SK-N-SH treated with all-trans-retinoic acid at 6 μM for 48 hours (cell line): ENCODE measurements at regions not wholly inside any gene's neighbourhood (a gene's known extent, or its start where the extent isn't known, plus 50 kb on each side); places are given as distances from the start of the nearest gene placed in this dataset.

Experiments used
- GLIS3 ChIP-seq: fragments of 250-450 bp; sonication (Bioruptor Pico); IDR thresholded peaks from 2 replicates; pipeline ENCODE4 v1.5.0; 2020; ENCODE audit warnings: mild to moderate bottlenecking, moderate library complexity
- OSR1 ChIP-seq: fragments of 250-450 bp; sonication (Bioruptor Pico); IDR thresholded peaks from 2 replicates; pipeline ENCODE4 v1.8.0; 2022; ENCODE audit warnings: moderate library complexity, mild to moderate bottlenecking, inconsistent platforms
- RARB ChIP-seq: fragments of 250-450 bp; sonication (Bioruptor Pico); IDR thresholded peaks from 2 replicates; pipeline ENCODE4 v1.8.0; 2021; ENCODE audit warnings: mild to moderate bottlenecking, moderate library complexity
- TOX ChIP-seq: fragments of 250-450 bp; sonication (Bioruptor Pico); IDR thresholded peaks from 2 replicates; pipeline ENCODE4 v1.8.0; 2021; ENCODE audit warnings: mild to moderate bottlenecking, moderate library complexity, borderline replicate concordance
- ZNF70 ChIP-seq: fragments of 450-650 bp; formaldehyde crosslinking; IDR thresholded peaks from 2 replicates; pipeline ENCODE4 v1.5.0; 2020; ENCODE audit warnings: mild to moderate bottlenecking, moderate library complexity
- ZNF8 ChIP-seq: fragments of 450-650 bp; formaldehyde crosslinking; IDR thresholded peaks from 2 replicates; pipeline ENCODE4 v1.5.0; 2020; ENCODE audit warnings: mild to moderate bottlenecking, moderate library complexity

DNA sequence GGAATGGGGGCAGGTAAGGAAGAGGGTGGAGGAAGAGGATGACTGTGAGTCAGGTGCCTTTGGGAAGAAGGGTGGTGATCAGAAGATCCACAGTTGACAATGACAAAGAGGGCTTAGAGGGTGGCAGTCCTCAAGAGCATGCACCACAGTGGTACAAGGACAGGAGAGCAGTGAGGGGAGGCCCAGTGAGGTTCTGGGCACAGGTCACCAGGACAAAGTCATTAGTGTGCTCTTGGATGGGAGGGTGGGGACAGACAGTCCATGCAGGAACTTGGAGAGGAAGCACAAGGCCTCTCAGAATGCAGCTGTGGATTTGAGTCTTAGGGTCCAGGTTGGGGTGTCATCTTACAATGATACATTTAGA, 75.1 kb downstream of the RHOU start:
- TF ChIP-seq OSR1 (CRISPR knock-in tag) = no peak
- no peak for TF ChIP-seq ZNF70 (CRISPR knock-in tag)
- TF ChIP-seq RARB (CRISPR knock-in tag) = no peak
- no peak for TF ChIP-seq ZNF8 (CRISPR knock-in tag)
- TF ChIP-seq TOX (CRISPR knock-in tag) = no peak
- no peak for TF ChIP-seq GLIS3
